ENCODE measurements at regions not wholly inside any gene's neighbourhood (a gene's known extent, or its start where the extent isn't known, plus 50 kb on each side); places are given as distances from the start of the nearest gene placed in this dataset.

- POLR2A ChIA-PET = no interaction called here
- CTCF ChIA-PET = no interaction called here
- no peak for DNase-seq (ENCODE audit: extremely low spot score)
- TF ChIP-seq FOXA1 (IDR thresholded peaks at IDR 0.05) (no peak), LEF1 (IDR thresholded peaks at IDR 0.05; ENCODE audit: borderline replicate concordance) (no peak), SP1 (IDR thresholded peaks at IDR 0.05) (no peak), TARDBP (IDR thresholded peaks at IDR 0.05) (no peak), FOXK2 (IDR thresholded peaks at IDR 0.05) (no peak), ELF4 (IDR thresholded peaks at IDR 0.05) (no peak)
Measured at GRCh38 chr14:22434901-22435550, 154.0 kb downstream of the DAD1 start.

- TF ChIP-seq ARNT (IDR thresholded peaks at IDR 0.05) = no peak
- no peak for TF ChIP-seq FOXK2 (IDR thresholded peaks at IDR 0.05)
- CTCF ChIA-PET = no interaction called here
- POLR2A ChIA-PET = no interaction called here
- no peak for DNase-seq (ENCODE audit: extremely low spot score)
Measured at GRCh38 chr14:22434030-22434429, 155.0 kb downstream of the DAD1 start.

GRCh38 chr14:22433069-22433468, 156.0 kb downstream of the DAD1 start:
- no peak for DNase-seq (ENCODE audit: extremely low spot score)
- CTCF ChIA-PET = interaction anchor here (0.6 kb wide), 2 partner anchors 180 to 710 kb away, joined by 3 to 4 read pairs; no protein-coding TSS in a partner anchor
- POLR2A ChIA-PET = no interaction called here
- TF ChIP-seq TARDBP (IDR thresholded peaks at IDR 0.05) = no peak
- no peak for TF ChIP-seq ELF4 (IDR thresholded peaks at IDR 0.05)
- TF ChIP-seq FOXM1 (IDR thresholded peaks at IDR 0.05; ENCODE audit: borderline replicate concordance) = no peak
- TF ChIP-seq SP1 (IDR thresholded peaks at IDR 0.05) = no peak
- no peak for TF ChIP-seq PKNOX1 (IDR thresholded peaks at IDR 0.05)
- TF ChIP-seq HDGF (IDR thresholded peaks at IDR 0.05; ENCODE audit: borderline replicate concordance) = no peak
- no peak for TF ChIP-seq BHLHE40 (IDR thresholded peaks at IDR 0.05; ENCODE audit: borderline replicate concordance)
- no peak for TF ChIP-seq FOXK2 (IDR thresholded peaks at IDR 0.05)
- TF ChIP-seq NFRKB (IDR thresholded peaks at IDR 0.05) = no peak
- no peak for TF ChIP-seq LEF1 (IDR thresholded peaks at IDR 0.05; ENCODE audit: borderline replicate concordance)
- TF ChIP-seq SUZ12 (IDR thresholded peaks at IDR 0.05) = no peak
- no peak for TF ChIP-seq ARNT (IDR thresholded peaks at IDR 0.05)

- TF ChIP-seq PKNOX1 (IDR thresholded peaks at IDR 0.05) = no peak
- TF ChIP-seq HDGF (IDR thresholded peaks at IDR 0.05; ENCODE audit: borderline replicate concordance) = no peak
- no peak for TF ChIP-seq FOXA1 (IDR thresholded peaks at IDR 0.05)
- TF ChIP-seq SUZ12 (IDR thresholded peaks at IDR 0.05) = no peak
- no peak for TF ChIP-seq LEF1 (IDR thresholded peaks at IDR 0.05; ENCODE audit: borderline replicate concordance)
- no peak for TF ChIP-seq FOXK2 (IDR thresholded peaks at IDR 0.05)
- no peak for TF ChIP-seq ARNT (IDR thresholded peaks at IDR 0.05)
- no peak for TF ChIP-seq NFRKB (IDR thresholded peaks at IDR 0.05)
- no peak for TF ChIP-seq SP1 (IDR thresholded peaks at IDR 0.05)
- no peak for TF ChIP-seq TARDBP (IDR thresholded peaks at IDR 0.05)
- no peak for TF ChIP-seq BHLHE40 (IDR thresholded peaks at IDR 0.05; ENCODE audit: borderline replicate concordance)
- no peak for TF ChIP-seq ZNF384 (IDR thresholded peaks at IDR 0.05)
- TF ChIP-seq ELF4 (IDR thresholded peaks at IDR 0.05) = no peak
- no peak for TF ChIP-seq L3MBTL2 (conservative IDR thresholded peaks at IDR 0.05)
- no peak for TF ChIP-seq CTBP1 (IDR thresholded peaks at IDR 0.05; ENCODE audit: borderline replicate concordance)
- no peak for TF ChIP-seq FOXM1 (IDR thresholded peaks at IDR 0.05; ENCODE audit: borderline replicate concordance)
- ChIA-PET CTCF (interaction anchor here (0.6 kb wide), 1 partner anchor 180 kb away, joined by 4 read pairs; no protein-coding TSS in a partner anchor), POLR2A (no interaction called here)
- no peak for DNase-seq (ENCODE audit: extremely low spot score)
Measured at GRCh38 chr14:22432348-22432976, 156.6 kb downstream of the DAD1 start.

GRCh38 chr14:22429546-22430294, 159.3 kb downstream of the DAD1 start:
- ChIA-PET CTCF (no interaction called here), POLR2A (no interaction called here)
- TF ChIP-seq ZNF384 (IDR thresholded peaks at IDR 0.05) (no peak), ELF4 (IDR thresholded peaks at IDR 0.05) (no peak), HDGF (IDR thresholded peaks at IDR 0.05; ENCODE audit: borderline replicate concordance) (no peak), FOXM1 (IDR thresholded peaks at IDR 0.05; ENCODE audit: borderline replicate concordance) (no peak), SP1 (IDR thresholded peaks at IDR 0.05) (no peak), ARNT (IDR thresholded peaks at IDR 0.05) (no peak), L3MBTL2 (conservative IDR thresholded peaks at IDR 0.05) (no peak)
- DNase-seq (ENCODE audit: extremely low spot score) = no peak

- ChIA-PET POLR2A (no interaction called here), CTCF (interaction anchor here (0.5 to 0.6 kb wide), 2 partner anchors 44 to 231 kb away, joined by 3 to 4 read pairs; no protein-coding TSS in a partner anchor)
- no peak for DNase-seq (ENCODE audit: extremely low spot score)
- TF ChIP-seq HDGF (IDR thresholded peaks at IDR 0.05; ENCODE audit: borderline replicate concordance) (no peak), LEF1 (IDR thresholded peaks at IDR 0.05; ENCODE audit: borderline replicate concordance) (no peak)
Measured at GRCh38 chr14:22428700-22429291, 160.2 kb downstream of the DAD1 start.

Data from HEK293T (cell line).